ENCODE measurements at regions not wholly inside any gene's neighbourhood (a gene's known extent, or its start where the extent isn't known, plus 50 kb on each side); places are given as distances from the start of the nearest gene placed in this dataset.

DNA sequence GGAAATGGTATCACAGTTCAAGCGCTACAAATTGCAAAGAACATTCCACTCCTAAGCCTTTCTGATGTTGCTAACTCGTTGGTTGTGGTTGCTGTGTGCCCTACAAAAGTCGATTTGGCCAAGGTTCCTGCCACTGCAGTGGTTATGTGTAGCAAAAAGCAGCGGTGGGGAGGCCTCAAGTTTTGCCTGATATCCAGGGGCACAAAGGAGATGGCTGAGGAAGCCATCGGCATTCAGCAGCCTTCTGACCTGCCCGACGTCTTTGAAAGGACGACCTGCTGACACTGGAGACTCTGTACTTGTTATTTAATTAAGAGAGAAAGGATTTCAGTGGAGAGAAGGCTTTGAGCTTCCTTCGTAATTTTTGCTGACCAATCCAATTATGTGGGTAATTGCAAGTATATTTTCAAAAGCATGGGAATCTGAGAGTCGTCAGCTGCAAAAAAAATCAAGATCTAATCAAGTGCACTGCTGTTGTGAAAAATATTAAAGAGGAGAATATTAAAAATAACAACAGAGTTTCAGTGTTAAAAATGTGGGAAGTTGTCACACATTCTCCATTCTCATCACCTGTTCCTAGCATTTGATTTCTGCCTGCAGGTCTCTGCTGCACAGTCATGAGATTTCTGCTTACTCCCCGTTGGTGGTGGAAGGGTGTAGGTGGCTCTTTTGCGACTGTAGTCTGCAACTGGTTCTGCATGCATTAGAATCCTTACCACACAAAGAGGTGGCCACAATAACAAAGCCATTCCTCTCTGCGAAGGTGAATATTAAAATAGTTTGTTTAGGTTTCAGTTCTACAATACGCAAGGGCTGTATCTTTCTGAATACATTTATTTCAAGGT, 319.2 kb downstream of the IRX2 start:
- no peak for DNase-seq

GRCh38 chr5:2430606-2431005, 320.9 kb downstream of the IRX2 start:
- DNase-seq, result no peak

DNA sequence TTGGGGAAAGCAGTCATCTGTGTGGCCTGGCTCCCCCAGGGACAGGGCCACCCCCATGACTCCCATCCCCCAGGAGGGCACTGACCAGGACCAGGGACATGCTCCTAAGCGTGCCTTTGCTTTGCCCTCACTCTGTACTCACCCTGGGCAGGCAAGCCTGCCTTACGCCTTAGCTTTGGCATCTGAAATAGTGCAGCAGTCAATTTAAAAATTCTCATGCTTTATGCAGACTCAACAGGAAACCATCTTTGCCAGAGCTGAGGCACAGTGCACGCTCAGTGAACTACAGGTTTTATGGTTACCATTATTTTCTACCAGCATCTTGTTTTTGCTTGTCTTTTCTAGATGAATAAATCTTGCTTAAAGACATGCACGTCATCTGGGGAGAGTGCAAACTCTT, 323.5 kb downstream of the IRX2 start:
- no peak for DNase-seq

DNA sequence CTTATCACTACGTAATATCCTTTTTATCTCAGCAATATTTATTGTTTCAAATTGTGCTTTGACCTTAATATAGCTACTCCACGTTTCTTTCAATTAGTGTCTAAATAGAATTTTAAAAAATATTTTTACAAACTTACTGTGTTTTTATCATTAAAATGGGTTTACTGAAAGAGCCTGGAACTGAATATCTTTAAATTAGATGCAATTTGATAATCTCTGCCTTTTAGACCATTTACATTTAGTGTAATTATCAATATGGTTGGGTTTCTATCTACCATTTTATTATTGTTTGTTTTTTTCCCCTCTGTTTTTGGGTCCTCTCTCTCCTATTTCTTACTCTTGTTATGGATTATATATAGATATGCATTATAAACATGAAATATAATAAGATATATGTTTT, 327.8 kb downstream of the IRX2 start:
- no peak for DNase-seq

DNA sequence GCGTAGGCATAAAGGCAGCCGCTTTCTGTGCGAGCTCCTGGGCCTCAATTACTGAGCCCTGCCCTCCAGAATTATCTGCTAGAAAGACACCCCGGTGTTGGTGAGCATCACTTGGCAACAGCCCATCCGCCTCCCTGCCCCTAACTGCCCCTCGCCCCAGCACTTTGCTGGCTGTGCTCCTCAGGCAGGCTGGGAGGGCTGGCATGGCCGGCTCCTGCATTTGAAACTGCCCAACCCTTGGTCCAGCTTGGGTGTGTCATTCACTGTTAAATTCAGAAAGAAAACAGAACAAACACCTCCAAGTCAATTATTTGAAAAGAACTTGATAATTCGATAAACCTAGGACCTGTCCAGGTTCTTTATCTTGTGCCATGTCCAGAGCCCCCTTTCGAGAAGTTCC, 334.2 kb downstream of the IRX2 start:
- DNase-seq, result no peak

GRCh38 chr5:2415678-2416077, 335.8 kb downstream of the IRX2 start:
- no peak for DNase-seq

- DNase-seq, result no peak
Observed at GRCh38 chr5:2410451-2410850, 341.0 kb downstream of the IRX2 start.

DNA sequence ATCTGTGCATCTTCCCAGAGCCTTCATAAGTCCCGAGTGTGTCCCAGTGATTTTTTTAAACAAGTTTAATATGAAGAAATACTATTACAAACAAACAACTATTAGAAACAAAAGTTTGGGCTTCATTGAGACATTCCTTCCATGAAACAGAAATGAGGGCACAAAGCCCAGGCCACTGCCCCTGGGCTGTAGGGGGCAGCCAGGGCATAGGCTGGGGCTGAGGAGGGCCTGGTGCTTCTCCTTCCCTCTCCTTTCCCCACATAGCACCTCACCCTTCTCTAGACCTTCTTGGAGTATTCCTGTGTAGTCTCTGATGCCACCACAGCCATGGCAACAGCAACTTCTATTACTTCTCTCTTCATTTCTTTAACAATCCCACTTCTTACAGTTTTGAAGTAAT, 348.2 kb downstream of the IRX2 start:
- DNase-seq, result no peak

DNA sequence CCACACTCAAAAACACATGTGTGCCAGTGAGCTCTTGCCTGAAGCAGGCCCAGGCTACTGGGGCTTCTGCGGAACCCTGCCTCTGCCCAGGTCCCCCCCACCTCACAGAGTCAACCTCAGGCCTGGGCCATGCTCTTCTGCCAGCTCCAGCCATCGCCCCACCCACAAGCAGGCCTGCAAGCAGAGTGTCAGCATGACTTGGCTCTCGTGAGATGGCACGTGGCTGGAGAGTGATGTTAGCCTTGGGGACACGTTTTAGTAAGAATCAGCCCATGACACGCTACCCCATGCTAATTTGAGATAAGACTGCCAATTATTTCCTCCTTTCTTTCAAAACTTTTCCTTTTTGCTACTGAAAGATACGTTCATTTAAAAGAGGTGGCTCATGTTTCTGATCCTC, 351.7 kb downstream of the IRX2 start:
- DNase-seq, result no peak

DNA sequence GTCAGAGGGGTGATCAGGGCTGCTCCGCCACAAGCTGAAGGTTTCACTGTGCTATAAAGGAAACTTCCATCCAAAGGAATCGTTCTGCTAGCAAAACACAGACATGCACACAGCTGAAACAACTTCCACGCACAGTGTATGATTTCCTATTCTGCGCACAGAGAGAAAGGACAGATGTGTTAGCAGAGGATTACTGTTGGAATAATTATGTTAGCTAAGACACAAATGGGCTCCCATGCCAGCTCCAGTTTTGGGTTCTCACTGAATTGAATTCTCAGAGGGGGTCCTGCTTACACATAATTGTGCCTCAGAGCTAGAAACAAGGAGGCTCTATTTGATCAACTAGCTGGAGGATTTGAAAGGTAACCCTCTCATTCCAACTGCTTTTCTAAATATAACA, 352.4 kb downstream of the IRX2 start:
- DNase-seq, result no peak

GRCh38 chr5:2393556-2393955, 357.9 kb downstream of the IRX2 start:
- no peak for DNase-seq

- no peak for DNase-seq
Observed at GRCh38 chr5:2391566-2391965, 359.9 kb downstream of the IRX2 start.

DNA sequence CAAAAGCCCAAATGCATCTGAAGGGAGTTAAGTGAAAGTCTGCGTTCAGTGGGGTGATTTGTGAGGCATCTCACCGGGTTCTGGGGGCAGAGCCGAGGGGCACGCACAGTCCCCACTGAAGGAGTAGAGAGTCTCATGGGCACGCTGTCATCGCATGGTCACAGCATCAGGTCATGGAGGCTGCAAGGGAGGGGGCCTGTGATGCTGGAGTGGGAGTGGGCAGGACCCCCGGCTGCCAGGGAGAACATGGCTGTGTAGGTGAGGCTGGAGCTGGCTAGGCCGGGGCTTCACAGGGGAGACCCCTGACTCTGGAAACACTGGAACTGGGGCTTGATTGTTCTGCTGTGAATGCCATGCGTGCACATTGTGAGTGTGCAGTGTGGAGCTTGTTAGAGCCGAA, 360.5 kb downstream of the IRX2 start:
- DNase-seq, result no peak

DNA sequence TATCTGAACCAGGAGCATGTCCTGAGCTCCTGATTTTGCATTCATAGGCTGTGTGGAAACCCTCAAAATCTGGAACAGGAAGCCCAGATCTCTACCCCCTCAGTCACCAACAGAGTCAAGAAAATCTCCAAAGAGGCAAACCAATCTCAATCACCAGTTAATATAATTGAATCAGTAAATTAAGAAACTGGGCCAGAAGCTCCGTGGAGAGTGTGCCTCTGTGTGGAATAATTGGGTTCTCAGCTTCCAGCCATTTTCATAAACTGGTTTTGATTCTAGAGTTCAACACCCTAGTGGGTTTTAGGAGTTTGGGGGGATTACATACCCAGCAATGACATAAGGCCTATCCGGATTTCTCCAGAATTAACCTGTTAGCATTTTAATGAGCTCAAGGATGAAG, 362.9 kb downstream of the IRX2 start:
- DNase-seq, result no peak

GRCh38 chr5:2387634-2388325, 363.7 kb downstream of the IRX2 start:
- DNase-seq, result no peak

DNA sequence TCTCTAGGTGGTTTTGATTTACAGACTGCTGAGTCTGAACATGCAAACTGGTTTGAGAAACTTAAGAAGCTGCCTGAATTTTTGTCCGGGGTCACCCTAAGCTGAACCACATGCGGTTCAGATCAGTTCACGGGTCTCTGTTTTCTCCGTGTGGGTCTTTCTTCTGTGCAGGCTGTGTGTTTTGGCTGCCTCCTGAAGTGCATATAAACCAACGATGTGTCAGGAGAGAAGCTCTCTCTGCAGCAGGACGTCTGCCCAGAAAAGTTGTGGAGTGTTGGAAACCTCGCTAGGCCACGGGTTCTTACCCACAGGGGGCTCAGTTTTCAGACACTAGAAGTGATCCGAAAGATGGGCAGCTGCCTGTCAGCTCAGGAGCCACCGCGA, 364.2 kb downstream of the IRX2 start:
- no peak for DNase-seq

DNA sequence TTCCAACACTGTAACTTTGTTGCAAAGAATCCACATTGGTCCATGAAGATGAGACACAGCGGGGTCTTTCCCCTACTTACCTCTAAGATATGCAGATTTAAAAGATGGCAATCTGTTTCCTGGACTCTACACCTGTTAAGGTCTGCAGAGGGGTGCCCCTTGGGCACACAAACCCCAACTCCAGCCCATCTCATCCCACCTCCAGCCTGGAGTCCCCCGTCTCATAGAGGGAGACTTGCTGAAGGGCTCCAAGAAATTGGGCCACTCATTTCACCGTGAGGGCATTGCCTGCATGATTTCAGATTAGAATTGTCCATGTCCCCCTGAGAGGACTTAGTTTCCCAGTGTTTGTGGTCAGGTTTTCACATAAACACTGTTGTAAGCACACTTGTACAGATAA, 365.7 kb downstream of the IRX2 start:
- DNase-seq, result no peak

DNA sequence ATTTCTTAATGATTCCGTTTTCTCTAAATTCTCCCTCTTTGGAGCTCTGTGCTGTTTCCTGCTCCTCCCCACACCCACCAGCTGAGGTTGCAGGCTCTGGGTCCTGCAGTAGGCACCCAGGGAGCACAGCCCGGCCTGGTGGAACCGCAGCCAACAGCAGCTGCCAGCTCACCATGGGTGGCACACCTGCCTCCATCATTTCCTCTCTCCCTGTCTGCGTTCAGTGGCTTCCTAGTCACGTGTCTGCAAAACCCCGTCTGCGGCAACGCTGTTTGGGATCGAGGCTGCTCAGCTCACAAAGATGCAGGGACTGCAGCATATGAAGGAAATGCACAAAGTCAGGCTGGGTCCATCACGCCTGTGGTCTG, 367.8 kb downstream of the IRX2 start:
- DNase-seq, result no peak

DNA sequence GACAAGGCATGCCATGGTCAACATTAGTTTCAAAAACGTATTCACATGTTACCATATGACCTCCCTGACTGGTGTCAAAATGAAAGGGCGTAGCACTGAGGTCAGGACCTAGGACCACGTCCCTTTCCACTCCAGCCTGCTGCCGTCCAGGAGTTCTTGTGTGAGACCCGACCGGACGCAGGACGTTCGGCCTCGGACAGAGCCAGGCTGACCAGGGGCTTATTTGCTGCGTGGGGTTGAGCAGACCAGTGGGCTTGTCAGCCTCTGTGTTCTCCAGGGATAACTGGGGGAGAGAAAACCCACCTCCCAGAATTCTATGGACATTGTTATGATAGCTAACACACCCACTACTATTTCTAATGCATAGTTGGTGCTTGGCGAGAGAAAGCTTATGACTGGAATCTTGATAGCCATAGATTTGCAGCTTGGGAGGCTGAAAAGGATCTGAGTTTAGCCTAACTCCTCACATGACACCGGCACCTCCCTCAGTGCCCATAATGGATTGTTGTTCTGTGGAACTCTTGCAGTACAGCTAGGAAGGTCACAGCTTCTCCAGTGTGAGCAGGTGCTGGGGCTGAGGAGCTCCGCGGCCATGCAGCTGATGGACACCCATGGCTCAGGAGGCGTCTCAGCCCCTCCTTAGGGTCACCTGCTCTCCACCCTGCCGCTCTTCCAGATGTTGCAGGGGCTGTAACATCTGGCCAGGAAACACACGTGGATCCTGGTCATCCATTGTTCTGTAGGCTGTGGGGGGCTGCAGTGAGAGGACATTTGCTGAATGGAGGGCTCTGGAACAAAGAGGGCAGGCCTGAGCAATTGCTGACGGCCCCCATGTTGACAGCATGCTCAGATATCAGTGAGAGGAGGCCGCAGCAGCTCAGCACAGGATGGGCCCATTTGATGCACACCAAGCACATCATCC, 368.4 kb downstream of the IRX2 start:
- DNase-seq, result no peak

GRCh38 chr5:2381861-2382260, 369.6 kb downstream of the IRX2 start:
- DNase-seq, result no peak

- no peak for DNase-seq
Observed at GRCh38 chr5:2381070-2381469, 370.4 kb downstream of the IRX2 start.

- no peak for DNase-seq
Observed at GRCh38 chr5:2378976-2379375, 372.5 kb downstream of the IRX2 start.

- DNase-seq, result no peak
Observed at GRCh38 chr5:2378108-2378507, 373.4 kb downstream of the IRX2 start.

GRCh38 chr5:2376486-2376885, 375.0 kb downstream of the IRX2 start:
- no peak for DNase-seq

Data from T-helper 2 cell (primary cell).